ENCODE measurements at regions not wholly inside any gene's neighbourhood (a gene's known extent, or its start where the extent isn't known, plus 50 kb on each side); places are given as distances from the start of the nearest gene placed in this dataset.
"Not testable (repeated sequence)": the region's sequence is repeated elsewhere in the genome, so short reads cannot be mapped to it uniquely, and the experiment has no call there.

GRCh38 chr4:17246656-17247055 is 265.2 kb downstream of the QDPR start:
- Mint-ChIP-seq H3K4me1 (ENCODE audit: low read depth) (no peaks in the 10 kb centered on the region), H3K27me3 (ENCODE audit: insufficient read depth) (peaks cover 8% of the 10 kb centered on the region), H3K4me3 (no peak overlapping the region), H3K36me3 (ENCODE audit: low read depth) (no peaks in the 10 kb centered on the region), H3K9me3 (no peaks in the 10 kb centered on the region), H3K27ac (no peak overlapping the region)
- no peak for DNase-seq (ENCODE audit: low spot score)
- intact Hi-C loops (cut with micrococcal nuclease) = no loop called here

DNA sequence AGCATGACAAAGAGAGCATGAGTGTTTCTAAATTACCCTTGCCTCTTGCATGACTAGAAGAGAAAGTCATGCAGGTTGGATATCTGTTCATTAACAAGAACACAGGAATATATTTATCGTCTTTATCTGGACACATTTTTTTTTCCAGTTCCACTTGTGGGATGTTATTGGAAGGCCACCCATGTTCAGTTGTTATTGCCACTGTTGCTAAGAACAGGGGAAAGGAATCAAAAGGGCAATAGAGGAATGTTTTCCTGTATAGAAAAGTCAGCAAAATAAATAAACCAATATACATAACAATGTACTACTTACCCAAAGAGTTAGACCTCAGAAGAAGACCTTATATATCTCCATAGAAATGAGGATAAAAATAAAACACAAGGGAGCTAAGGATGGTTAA is 270.1 kb downstream of the QDPR start:
- DNase-seq (ENCODE audit: low spot score) = no peak
- H3K4me3 Mint-ChIP-seq = no peak overlapping the region
- H3K36me3 Mint-ChIP-seq (ENCODE audit: low read depth) = no peaks in the 10 kb centered on the region
- no peaks in the 10 kb centered on the region for H3K9me3 Mint-ChIP-seq
- H3K27me3 Mint-ChIP-seq (ENCODE audit: insufficient read depth) = peaks cover 4% of the 10 kb centered on the region
- no peak overlapping the region for H3K27ac Mint-ChIP-seq
- intact Hi-C loops (cut with micrococcal nuclease) = no loop called here
- H3K4me1 Mint-ChIP-seq (ENCODE audit: low read depth) = no peaks in the 10 kb centered on the region

GRCh38 chr4:17238633-17239032 is 273.3 kb downstream of the QDPR start:
- Mint-ChIP-seq H3K36me3 (ENCODE audit: low read depth) (no peaks in the 10 kb centered on the region), H3K4me3 (no peak overlapping the region), H3K27ac (no peak overlapping the region), H3K27me3 (ENCODE audit: insufficient read depth) (peaks cover 1% of the 10 kb centered on the region), H3K9me3 (no peaks in the 10 kb centered on the region), H3K4me1 (ENCODE audit: low read depth) (no peaks in the 10 kb centered on the region)
- intact Hi-C loops (cut with micrococcal nuclease) = no loop called here
- DNase-seq (ENCODE audit: low spot score) = no peak

DNA sequence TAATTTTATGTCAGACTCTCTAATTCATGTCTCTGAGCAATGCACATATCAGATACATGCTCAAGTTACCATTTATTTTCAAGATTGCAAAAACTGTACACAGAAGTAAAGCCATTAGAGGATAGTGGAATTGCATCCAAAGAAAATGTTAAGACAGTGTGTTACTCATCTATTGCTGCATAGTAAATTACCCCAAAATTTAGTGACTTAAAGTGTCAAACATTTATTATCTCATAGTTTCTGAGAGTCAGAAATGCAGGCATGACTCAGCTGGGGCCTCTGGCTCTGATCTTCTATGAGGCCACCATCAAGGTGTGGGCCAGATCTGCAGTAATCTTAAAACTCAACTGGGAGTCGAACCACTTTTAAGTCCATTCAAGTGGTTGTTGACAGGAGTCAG is 275.2 kb downstream of the QDPR start:
- no peak for DNase-seq (ENCODE audit: low spot score)
- Mint-ChIP-seq H3K27me3 (ENCODE audit: insufficient read depth) (peaks cover 1% of the 10 kb centered on the region), H3K4me1 (ENCODE audit: low read depth) (no peaks in the 10 kb centered on the region), H3K4me3 (no peak overlapping the region), H3K9me3 (no peaks in the 10 kb centered on the region), H3K27ac (no peak overlapping the region), H3K36me3 (ENCODE audit: low read depth) (no peaks in the 10 kb centered on the region)
- intact Hi-C loops (cut with micrococcal nuclease) = no loop called here

DNA sequence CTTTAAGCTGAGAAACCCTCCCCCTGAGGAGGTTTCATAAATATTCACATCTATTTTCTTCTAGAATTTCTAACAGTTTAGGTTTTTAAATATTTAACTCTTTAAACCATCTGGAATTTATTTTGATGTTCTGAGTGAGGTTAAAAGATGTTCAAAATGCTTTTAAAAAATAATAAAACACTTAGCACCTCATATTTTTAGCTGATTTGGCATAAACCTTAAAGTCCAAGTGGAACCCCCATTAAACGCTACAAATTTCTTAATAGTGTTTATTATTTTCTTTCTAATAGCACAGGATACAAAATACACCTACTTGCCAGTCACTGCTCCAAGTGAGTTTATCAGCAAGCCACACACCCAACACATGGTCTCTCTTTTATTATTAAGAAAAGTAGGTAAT is 277.2 kb downstream of the QDPR start:
- intact Hi-C loops (cut with micrococcal nuclease) = no loop called here
- no peaks in the 10 kb centered on the region for H3K4me1 Mint-ChIP-seq (ENCODE audit: low read depth)
- H3K27ac Mint-ChIP-seq = no peak overlapping the region
- peaks cover 1% of the 10 kb centered on the region for H3K27me3 Mint-ChIP-seq (ENCODE audit: insufficient read depth)
- no peaks in the 10 kb centered on the region for H3K36me3 Mint-ChIP-seq (ENCODE audit: low read depth)
- H3K9me3 Mint-ChIP-seq = no peaks in the 10 kb centered on the region
- DNase-seq (ENCODE audit: low spot score) = no peak
- no peak overlapping the region for H3K4me3 Mint-ChIP-seq

DNA sequence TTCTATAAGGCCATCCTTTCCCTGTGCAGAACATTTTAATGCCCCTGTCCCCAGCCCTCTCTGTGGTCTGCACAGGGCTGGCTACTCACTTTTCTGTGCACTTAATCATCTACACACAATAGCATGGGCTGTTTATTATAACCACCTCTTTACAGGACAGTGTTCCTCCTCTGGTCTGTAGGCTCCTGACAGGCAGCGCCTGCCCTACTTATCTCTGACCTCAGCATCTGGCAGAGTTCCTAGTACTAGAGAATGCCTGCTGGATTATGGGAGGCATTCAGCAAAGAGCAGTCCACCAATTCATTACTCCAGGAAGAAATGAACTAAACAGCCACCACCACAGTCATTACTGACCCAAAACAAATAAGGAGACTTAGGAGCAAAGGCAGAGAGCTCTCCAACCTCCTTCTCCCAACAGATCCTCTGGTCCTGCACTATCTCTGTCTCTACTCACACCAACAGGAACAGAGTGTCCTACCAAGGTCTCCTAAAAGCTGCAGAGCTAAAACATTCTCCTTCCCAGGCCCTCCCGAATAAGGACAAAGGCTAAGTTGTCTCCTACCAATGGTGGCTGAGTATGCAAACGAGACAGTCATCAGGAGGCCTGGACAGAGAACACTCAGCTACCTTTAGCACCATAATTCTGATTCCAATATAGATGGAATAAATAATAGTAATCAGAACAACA is 279.2 kb downstream of the QDPR start:
- no peaks in the 10 kb centered on the region for H3K4me1 Mint-ChIP-seq (ENCODE audit: low read depth)
- no peaks in the 10 kb centered on the region for H3K9me3 Mint-ChIP-seq
- H3K27me3 Mint-ChIP-seq (ENCODE audit: insufficient read depth) = peaks cover 1% of the 10 kb centered on the region
- no peak overlapping the region for H3K4me3 Mint-ChIP-seq
- no peak overlapping the region for H3K27ac Mint-ChIP-seq
- no peak for DNase-seq (ENCODE audit: low spot score)
- H3K36me3 Mint-ChIP-seq (ENCODE audit: low read depth) = no peaks in the 10 kb centered on the region
- intact Hi-C loops (cut with micrococcal nuclease) = no loop called here

- DNase-seq (ENCODE audit: low spot score); H3K27ac Mint-ChIP-seq; H3K36me3 Mint-ChIP-seq (ENCODE audit: low read depth); H3K4me3 Mint-ChIP-seq; H3K9me3 Mint-ChIP-seq; H3K4me1 Mint-ChIP-seq (ENCODE audit: low read depth); H3K27me3 Mint-ChIP-seq (ENCODE audit: insufficient read depth); intact Hi-C loops (cut with micrococcal nuclease): not testable (repeated sequence)
Observed at GRCh38 chr4:17231880-17232475, 279.9 kb downstream of the QDPR start.

- peaks cover 1% of the 10 kb centered on the region for H3K27me3 Mint-ChIP-seq (ENCODE audit: insufficient read depth)
- intact Hi-C loops (cut with micrococcal nuclease) = no loop called here
- no peak overlapping the region for H3K27ac Mint-ChIP-seq
- no peaks in the 10 kb centered on the region for H3K36me3 Mint-ChIP-seq (ENCODE audit: low read depth)
- H3K4me1 Mint-ChIP-seq (ENCODE audit: low read depth) = no peaks in the 10 kb centered on the region
- H3K4me3 Mint-ChIP-seq = no peak overlapping the region
- no peaks in the 10 kb centered on the region for H3K9me3 Mint-ChIP-seq
- DNase-seq (ENCODE audit: low spot score) = no peak
Observed at GRCh38 chr4:17230727-17231126, 281.2 kb downstream of the QDPR start.

DNA sequence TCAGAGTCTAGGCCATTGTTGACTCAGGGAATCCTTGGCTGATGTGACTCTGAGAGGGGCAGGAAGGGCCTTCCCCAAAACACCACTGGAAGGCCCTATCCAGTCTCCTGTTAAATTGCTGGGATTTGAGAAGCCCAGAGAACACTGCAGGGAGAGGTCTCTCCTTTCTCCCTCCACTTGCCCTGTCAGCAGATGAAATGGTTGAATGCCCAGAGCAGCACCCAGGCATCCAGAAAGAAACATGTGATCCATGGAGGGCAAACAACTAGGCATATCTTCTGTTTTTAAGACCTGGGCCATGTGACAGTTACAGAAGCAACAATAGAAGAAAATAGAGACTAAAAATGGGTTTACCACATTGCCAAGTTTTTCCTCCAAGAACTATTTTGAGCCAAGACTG is 291.1 kb downstream of the QDPR start:
- Mint-ChIP-seq H3K9me3 (no peaks in the 10 kb centered on the region), H3K36me3 (ENCODE audit: low read depth) (no peaks in the 10 kb centered on the region), H3K27ac (no peak overlapping the region), H3K4me3 (no peak overlapping the region), H3K27me3 (ENCODE audit: insufficient read depth) (no peaks in the 10 kb centered on the region), H3K4me1 (ENCODE audit: low read depth) (no peaks in the 10 kb centered on the region)
- no peak for DNase-seq (ENCODE audit: low spot score)
- intact Hi-C loops (cut with micrococcal nuclease) = no loop called here

DNA sequence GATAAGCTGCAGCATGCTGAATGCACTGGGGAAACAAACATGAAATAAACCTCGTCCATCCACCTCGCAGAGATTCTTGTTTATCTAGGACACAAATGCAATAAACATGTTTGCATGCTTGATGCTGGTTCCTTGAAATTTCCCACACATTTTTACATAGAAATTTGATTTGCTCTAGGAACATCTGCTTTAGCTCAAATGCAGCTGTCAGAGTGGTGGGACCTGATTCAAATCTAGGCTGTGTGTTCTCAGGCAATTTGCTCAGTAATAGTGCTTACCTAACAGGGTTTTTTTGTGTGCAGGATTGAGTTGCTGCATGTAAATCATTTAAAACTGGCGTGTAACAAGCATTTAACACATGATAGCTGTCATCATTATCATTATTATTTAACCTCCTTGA is 293.1 kb downstream of the QDPR start:
- no peak for DNase-seq (ENCODE audit: low spot score)
- Mint-ChIP-seq H3K27me3 (ENCODE audit: insufficient read depth) (no peaks in the 10 kb centered on the region), H3K4me1 (ENCODE audit: low read depth) (no peaks in the 10 kb centered on the region), H3K9me3 (peaks cover 4% of the 10 kb centered on the region), H3K4me3 (no peak overlapping the region), H3K36me3 (ENCODE audit: low read depth) (peaks cover 2% of the 10 kb centered on the region), H3K27ac (no peak overlapping the region)
- intact Hi-C loops (cut with micrococcal nuclease) = no loop called here

- intact Hi-C loops (cut with micrococcal nuclease) = no loop called here
- no peaks in the 10 kb centered on the region for H3K4me1 Mint-ChIP-seq (ENCODE audit: low read depth)
- no peak overlapping the region for H3K4me3 Mint-ChIP-seq
- no peak overlapping the region for H3K27ac Mint-ChIP-seq
- H3K27me3 Mint-ChIP-seq (ENCODE audit: insufficient read depth) = peaks cover 4% of the 10 kb centered on the region
- no peaks in the 10 kb centered on the region for H3K36me3 Mint-ChIP-seq (ENCODE audit: low read depth)
- peaks cover 12% of the 10 kb centered on the region for H3K9me3 Mint-ChIP-seq
- DNase-seq (ENCODE audit: low spot score) = no peak
Observed at GRCh38 chr4:17206829-17207801, 304.8 kb downstream of the QDPR start.

DNA sequence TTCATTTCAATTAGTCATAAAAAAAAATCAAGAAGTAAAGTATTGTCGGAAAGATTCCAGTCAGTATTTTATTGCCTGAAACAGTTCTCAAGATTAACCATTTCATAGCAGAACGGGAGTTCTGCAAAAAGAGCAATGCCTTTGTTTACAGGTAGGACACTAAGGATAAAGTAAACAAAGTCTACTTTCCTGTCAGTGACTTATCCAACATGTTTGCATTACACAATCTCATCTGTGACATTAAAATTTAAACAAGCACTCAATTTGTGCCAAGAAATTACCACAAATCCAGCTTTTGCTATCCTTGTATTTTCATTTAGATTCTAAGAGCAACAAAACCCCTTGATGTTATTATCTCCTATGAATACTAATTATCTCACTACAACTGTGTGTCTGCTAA is 306.5 kb upstream of the LDB2 start:
- H3K9me3 Mint-ChIP-seq = peaks cover 12% of the 10 kb centered on the region
- no peaks in the 10 kb centered on the region for H3K4me1 Mint-ChIP-seq (ENCODE audit: low read depth)
- peaks cover 4% of the 10 kb centered on the region for H3K27me3 Mint-ChIP-seq (ENCODE audit: insufficient read depth)
- H3K27ac Mint-ChIP-seq = no peak overlapping the region
- H3K36me3 Mint-ChIP-seq (ENCODE audit: low read depth) = no peaks in the 10 kb centered on the region
- intact Hi-C loops (cut with micrococcal nuclease) = no loop called here
- H3K4me3 Mint-ChIP-seq = no peak overlapping the region
- DNase-seq (ENCODE audit: low spot score) = no peak

DNA sequence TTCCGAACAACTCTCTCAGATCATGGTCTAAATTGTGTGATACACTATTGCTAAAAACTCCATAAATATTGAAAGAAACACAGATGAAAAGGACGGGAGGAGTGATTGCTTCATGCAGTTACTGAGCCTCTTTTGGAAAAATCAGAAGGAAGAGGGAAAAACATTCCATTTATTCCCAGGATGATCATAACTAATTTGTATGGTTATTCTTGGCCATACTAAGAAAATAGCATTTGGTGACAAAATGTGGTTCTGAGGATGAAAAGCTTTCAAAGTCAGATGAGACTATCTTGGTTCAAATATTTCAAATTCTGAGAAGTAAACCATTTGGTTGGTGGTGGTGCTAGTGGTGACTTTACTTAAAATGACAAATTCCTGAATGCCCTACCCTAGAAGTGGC is 305.4 kb upstream of the LDB2 start:
- no peaks in the 10 kb centered on the region for H3K4me1 Mint-ChIP-seq (ENCODE audit: low read depth)
- peaks cover 12% of the 10 kb centered on the region for H3K9me3 Mint-ChIP-seq
- intact Hi-C loops (cut with micrococcal nuclease) = no loop called here
- peaks cover 4% of the 10 kb centered on the region for H3K27me3 Mint-ChIP-seq (ENCODE audit: insufficient read depth)
- DNase-seq (ENCODE audit: low spot score) = no peak
- no peak overlapping the region for H3K27ac Mint-ChIP-seq
- H3K36me3 Mint-ChIP-seq (ENCODE audit: low read depth) = no peaks in the 10 kb centered on the region
- no peak overlapping the region for H3K4me3 Mint-ChIP-seq
